ENCODE measurements at regions not wholly inside any gene's neighbourhood (a gene's known extent, or its start where the extent isn't known, plus 50 kb on each side); places are given as distances from the start of the nearest gene placed in this dataset.

- DNase-seq (ENCODE audit: low read depth): no peak
- TF ChIP-seq, protein P1, sequence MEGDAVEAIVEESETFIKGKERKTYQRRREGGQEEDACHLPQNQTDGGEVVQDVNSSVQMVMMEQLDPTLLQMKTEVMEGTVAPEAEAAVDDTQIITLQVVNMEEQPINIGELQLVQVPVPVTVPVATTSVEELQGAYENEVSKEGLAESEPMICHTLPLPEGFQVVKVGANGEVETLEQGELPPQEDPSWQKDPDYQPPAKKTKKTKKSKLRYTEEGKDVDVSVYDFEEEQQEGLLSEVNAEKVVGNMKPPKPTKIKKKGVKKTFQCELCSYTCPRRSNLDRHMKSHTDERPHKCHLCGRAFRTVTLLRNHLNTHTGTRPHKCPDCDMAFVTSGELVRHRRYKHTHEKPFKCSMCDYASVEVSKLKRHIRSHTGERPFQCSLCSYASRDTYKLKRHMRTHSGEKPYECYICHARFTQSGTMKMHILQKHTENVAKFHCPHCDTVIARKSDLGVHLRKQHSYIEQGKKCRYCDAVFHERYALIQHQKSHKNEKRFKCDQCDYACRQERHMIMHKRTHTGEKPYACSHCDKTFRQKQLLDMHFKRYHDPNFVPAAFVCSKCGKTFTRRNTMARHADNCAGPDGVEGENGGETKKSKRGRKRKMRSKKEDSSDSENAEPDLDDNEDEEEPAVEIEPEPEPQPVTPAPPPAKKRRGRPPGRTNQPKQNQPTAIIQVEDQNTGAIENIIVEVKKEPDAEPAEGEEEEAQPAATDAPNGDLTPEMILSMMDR (IDR thresholded peaks at IDR 0.05; ENCODE audit: insufficient read depth, low read depth, low read length, missing control alignments): no peak
- H3K4me3 ChIP-seq (ENCODE audit: low read length): no peak overlapping the region
Observed at GRCh38 chr14:28407996-28408395, 358.6 kb upstream of the FOXG1 start.

- peak; percentile 46 for DNase-seq (ENCODE audit: low read depth)
- TF ChIP-seq, protein P1 (IDR thresholded peaks at IDR 0.05; ENCODE audit: insufficient read depth, low read depth, low read length, missing control alignments): peak; percentile 24
- H3K4me3 ChIP-seq (ENCODE audit: low read length): no peak overlapping the region
Observed at GRCh38 chr14:28412077-28412476, 354.5 kb upstream of the FOXG1 start.

GRCh38 chr14:28426960-28427359 lies 339.6 kb upstream of the FOXG1 start:
- no peak overlapping the region for H3K4me3 ChIP-seq (ENCODE audit: low read length)
- TF ChIP-seq, protein P1 (IDR thresholded peaks at IDR 0.05; ENCODE audit: insufficient read depth, low read depth, low read length, missing control alignments): no peak

DNA sequence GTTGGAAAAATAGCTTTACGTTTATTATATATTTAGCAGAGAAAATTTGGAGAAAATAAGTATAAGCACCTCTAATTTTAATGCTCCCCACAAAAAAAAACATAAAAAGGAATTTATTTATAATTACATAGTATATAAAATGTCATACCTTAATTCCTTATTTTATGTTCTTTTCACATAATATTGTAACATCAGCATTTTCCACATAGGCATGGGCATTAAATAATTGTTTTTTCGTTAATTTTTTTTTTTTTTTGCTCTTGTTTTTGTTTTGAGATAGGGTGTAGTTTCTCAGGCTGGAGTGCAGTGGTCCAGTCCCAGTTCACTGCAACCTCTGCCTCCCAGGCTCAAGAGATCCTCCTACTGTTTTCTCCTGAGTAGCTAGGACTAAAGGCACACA lies 329.8 kb upstream of the FOXG1 start:
- TF ChIP-seq, protein P1 (IDR thresholded peaks at IDR 0.05; ENCODE audit: insufficient read depth, low read depth, low read length, missing control alignments): no peak
- no peak for DNase-seq (ENCODE audit: low read depth)
- no peak overlapping the region for H3K4me3 ChIP-seq (ENCODE audit: low read length)

More at GRCh38 chr14:28426960-28427359, 339.6 kb upstream of the FOXG1 start:
- no peak for DNase-seq (ENCODE audit: low read depth)

GRCh38 chr14:28461389-28461788 lies 305.2 kb upstream of the FOXG1 start:
- peak; percentile 59 for DNase-seq (ENCODE audit: low read depth)
- H3K4me3 ChIP-seq (ENCODE audit: low read length): no peak overlapping the region
- TF ChIP-seq, protein P1 (IDR thresholded peaks at IDR 0.05; ENCODE audit: insufficient read depth, low read depth, low read length, missing control alignments): no peak

- TF ChIP-seq, protein P1 (IDR thresholded peaks at IDR 0.05; ENCODE audit: insufficient read depth, low read depth, low read length, missing control alignments): no peak
- no peak overlapping the region for H3K4me3 ChIP-seq (ENCODE audit: low read length)
- no peak for DNase-seq (ENCODE audit: low read depth)
Observed at GRCh38 chr14:28467611-28468010, 299.0 kb upstream of the FOXG1 start.

Measured in epithelial cell of esophagus (primary cell).